Caco-2 (cell line): ENCODE measurements at regions not wholly inside any gene's neighbourhood (a gene's known extent, or its start where the extent isn't known, plus 50 kb on each side); places are given as distances from the start of the nearest gene placed in this dataset.

Experiments
- BruUV-seq: library from RNA; stranded (reverse); fragments of 400-500 nt; replicated peaks from 2 replicates; lab custom pipeline; 2021; lab: Mats Ljungman, UMichigan
- CTCF ChIA-PET: fragments of 300-600 bp; sonication (Branson Sonifier 250); formaldehyde crosslinking; loops from one replicate; lab custom pipeline; 2022; ENCODE audit warnings: antibody characterized with exemption; lab: Charles Lee
- POLR2A ChIA-PET: fragments of 300-600 bp; sonication (Branson Sonifier 250); formaldehyde crosslinking; loops from one replicate; lab custom pipeline; 2022; ENCODE audit warnings: antibody characterized with exemption; lab: Charles Lee
- DNase-seq, 2 experiments: peaks; one replicate each; pipeline versions ENCODE4 v3.0.0 to v3.0.0-alpha.2; 2020 to 2022
- H3K27me3 ChIP-seq: replicated peaks from 2 replicates; pipeline ENCODE4 v1.6.0; 2011; ENCODE audit warnings: low read length; ENCODE audit not compliant: control insufficient read depth, insufficient read depth
- H3K36me3 ChIP-seq: 2 replicates; pipeline ENCODE4 v1.5.1; 2011; ENCODE audit warnings: low read length; ENCODE audit not compliant: control insufficient read depth, insufficient read depth
- H3K4me1 ChIP-seq: fragments of 250-450 bp; sonication (Bioruptor Pico); 2 replicates; pipeline ENCODE4 v1.5.1; 2020; ENCODE audit warnings: mild to moderate bottlenecking
- H3K4me3 ChIP-seq: 2 replicates; pipeline ENCODE4 v1.5.1; 2011; ENCODE audit warnings: low read depth, mild to moderate bottlenecking, control low read depth, low read length
- H3K9me3 ChIP-seq: fragments of 250-450 bp; sonication (Bioruptor Pico); 2 replicates; pipeline ENCODE4 v1.5.1; 2020; ENCODE audit warnings: mild to moderate bottlenecking, moderate library complexity
- H3K27ac Mint-ChIP-seq: one replicate; pipeline ENCODE4 v1.8.0; 2022; ENCODE audit warnings: mixed read lengths; ENCODE audit not compliant: unreplicated experiment
- H3K27me3 Mint-ChIP-seq: one replicate; pipeline ENCODE4 v1.8.0; 2022; ENCODE audit warnings: mixed read lengths; ENCODE audit not compliant: insufficient read depth, unreplicated experiment
- H3K36me3 Mint-ChIP-seq: one replicate; pipeline ENCODE4 v1.8.0; 2022; ENCODE audit warnings: mild to moderate bottlenecking, mixed read lengths; ENCODE audit not compliant: insufficient read depth, unreplicated experiment
- H3K4me1 Mint-ChIP-seq: one replicate; pipeline ENCODE4 v1.8.0; 2022; ENCODE audit warnings: low read depth, mixed read lengths; ENCODE audit not compliant: unreplicated experiment
- H3K4me3 Mint-ChIP-seq: one replicate; pipeline ENCODE4 v1.8.0; 2022; ENCODE audit warnings: mild to moderate bottlenecking, moderate library complexity, mixed read lengths; ENCODE audit not compliant: unreplicated experiment
- H3K9me3 Mint-ChIP-seq: one replicate; pipeline ENCODE4 v1.8.0; 2022; ENCODE audit warnings: mixed read lengths; ENCODE audit not compliant: unreplicated experiment
- CTCF ChIP-seq, 2 experiments: fragments of 200-600 bp in 1 of 2; IDR thresholded peaks; 1 replicate in 1 of 2; 2 replicates in 1 of 2; pipeline versions ENCODE4 v1.5.1 to v1.8.0; 2011 to 2022; ENCODE audit warnings: antibody characterized with exemption in 1 of 2, control low read depth in 1 of 2, inconsistent platforms in 1 of 2, low read depth in 1 of 2, low read length in 1 of 2, mild to moderate bottlenecking in 1 of 2, moderate library complexity in 1 of 2; ENCODE audit not compliant: insufficient read depth in 1 of 2, severe bottlenecking in 1 of 2, unreplicated experiment in 1 of 2
- intact Hi-C: fragments of 100-400 bp; cut with micrococcal nuclease; formaldehyde crosslinking; loops from one replicate; pipeline ENCODE4 v1.10.0; 2022; ENCODE audit not compliant: unreplicated experiment

- no peak for DNase-seq
- Mint-ChIP-seq H3K27me3 (peaks cover 18% of the 10 kb centered on the region), H3K4me1 (no peaks in the 10 kb centered on the region), H3K9me3 (no peaks in the 10 kb centered on the region), H3K36me3 (no peaks in the 10 kb centered on the region), H3K4me3 (no peak overlapping the region), H3K27ac (no peak overlapping the region)
- Histone ChIP-seq H3K4me1 (no peaks in the 10 kb centered on the region), H3K36me3 (no peaks in the 10 kb centered on the region), H3K27me3 (no peaks in the 10 kb centered on the region), H3K9me3 (peaks cover 4% of the 10 kb centered on the region; the same call in 1 of the 2 replicates), H3K4me3 (no peak overlapping the region)
- TF ChIP-seq CTCF (IDR thresholded peaks at IDR 0.05; ENCODE audit: insufficient read depth in 1 of 2, low read depth in 1 of 2, low read length in 1 of 2, severe bottlenecking in 1 of 2, unreplicated experiment in 1 of 2) = no peak
- BruUV-seq = no TSS peak
- ChIA-PET CTCF (no interaction called here), POLR2A (no interaction called here)
- intact Hi-C loops = no loop called here
Observed at GRCh38 chr17:74110467-74110866, 93.0 kb upstream of the RPL38 start.

GRCh38 chr17:74113326-74113725, 90.2 kb upstream of the RPL38 start:
- Histone ChIP-seq H3K9me3 (peaks cover 4% of the 10 kb centered on the region; the same call in 1 of the 2 replicates), H3K4me1 (no peaks in the 10 kb centered on the region), H3K27me3 (no peaks in the 10 kb centered on the region), H3K4me3 (no peak overlapping the region), H3K36me3 (no peaks in the 10 kb centered on the region)
- intact Hi-C loops = no loop called here
- DNase-seq = no peak
- Mint-ChIP-seq H3K36me3 (no peaks in the 10 kb centered on the region), H3K27ac (no peak overlapping the region), H3K4me3 (no peak overlapping the region), H3K9me3 (no peaks in the 10 kb centered on the region), H3K4me1 (no peaks in the 10 kb centered on the region), H3K27me3 (peaks cover 21% of the 10 kb centered on the region)
- POLR2A ChIA-PET = no interaction called here
- no TSS peak for BruUV-seq
- CTCF ChIA-PET = no interaction called here
- TF ChIP-seq CTCF (IDR thresholded peaks at IDR 0.05; ENCODE audit: insufficient read depth in 1 of 2, low read depth in 1 of 2, low read length in 1 of 2, severe bottlenecking in 1 of 2, unreplicated experiment in 1 of 2) = no peak

GRCh38 chr17:74113952-74114351, 89.5 kb upstream of the RPL38 start:
- intact Hi-C loops = no loop called here
- Histone ChIP-seq H3K27me3 (no peaks in the 10 kb centered on the region), H3K9me3 (peaks cover 4% of the 10 kb centered on the region; the same call in 1 of the 2 replicates), H3K4me1 (no peaks in the 10 kb centered on the region), H3K4me3 (no peak overlapping the region), H3K36me3 (no peaks in the 10 kb centered on the region)
- no peak for DNase-seq
- H3K27ac Mint-ChIP-seq = no peak overlapping the region
- H3K9me3 Mint-ChIP-seq = no peaks in the 10 kb centered on the region
- H3K36me3 Mint-ChIP-seq = no peaks in the 10 kb centered on the region
- H3K4me3 Mint-ChIP-seq = no peak overlapping the region
- no TSS peak for BruUV-seq
- peaks cover 23% of the 10 kb centered on the region for H3K27me3 Mint-ChIP-seq
- no peaks in the 10 kb centered on the region for H3K4me1 Mint-ChIP-seq
- ChIA-PET CTCF (no interaction called here), POLR2A (no interaction called here)
- no peak for TF ChIP-seq CTCF (IDR thresholded peaks at IDR 0.05; ENCODE audit: insufficient read depth in 1 of 2, low read depth in 1 of 2, low read length in 1 of 2, severe bottlenecking in 1 of 2, unreplicated experiment in 1 of 2)
